ENCODE measurements at regions not wholly inside any gene's neighbourhood (a gene's known extent, or its start where the extent isn't known, plus 50 kb on each side); places are given as distances from the start of the nearest gene placed in this dataset.
"Not testable (repeated sequence)": the region's sequence is repeated elsewhere in the genome, so short reads cannot be mapped to it uniquely, and the experiment has no call there.

DNA sequence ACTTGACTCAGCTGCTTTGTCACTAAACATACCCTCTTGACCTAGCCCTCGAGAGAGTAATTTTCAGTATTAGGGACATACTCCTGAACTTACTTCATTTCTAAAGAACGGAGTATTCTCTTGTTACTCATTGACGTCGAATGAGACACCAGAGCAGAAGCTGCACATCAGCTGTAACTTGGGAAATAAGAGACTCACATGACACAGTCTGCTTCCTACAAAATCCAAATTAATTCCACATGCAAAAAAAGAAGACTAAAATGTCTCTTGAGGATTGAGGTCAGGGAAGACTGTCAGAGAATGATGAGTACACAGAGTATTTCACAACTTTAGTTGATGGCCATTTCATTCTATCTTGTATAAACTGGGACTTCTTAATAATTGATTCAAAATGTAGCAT lies 114.7 kb upstream of the EGFR start:
- no peak for DNase-seq

DNA sequence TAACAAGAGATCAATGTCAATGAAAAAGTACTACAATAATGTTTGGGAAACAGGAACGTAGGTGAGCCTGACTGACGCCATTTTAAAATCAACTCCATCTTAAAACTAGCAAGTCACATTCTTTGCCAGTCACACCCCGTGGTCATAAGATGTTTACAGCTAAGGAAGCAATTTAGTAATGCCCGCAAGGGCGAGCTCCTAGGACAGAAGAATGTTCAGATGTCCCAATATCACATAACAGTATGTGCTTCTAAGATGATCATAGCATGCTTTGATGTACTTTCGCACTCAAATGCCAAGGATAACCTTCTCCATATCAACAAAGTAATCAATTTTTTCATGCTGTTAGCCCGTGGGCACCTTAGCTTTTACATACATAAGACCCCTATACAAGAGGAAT lies 113.8 kb upstream of the EGFR start:
- DNase-seq: no peak

DNA sequence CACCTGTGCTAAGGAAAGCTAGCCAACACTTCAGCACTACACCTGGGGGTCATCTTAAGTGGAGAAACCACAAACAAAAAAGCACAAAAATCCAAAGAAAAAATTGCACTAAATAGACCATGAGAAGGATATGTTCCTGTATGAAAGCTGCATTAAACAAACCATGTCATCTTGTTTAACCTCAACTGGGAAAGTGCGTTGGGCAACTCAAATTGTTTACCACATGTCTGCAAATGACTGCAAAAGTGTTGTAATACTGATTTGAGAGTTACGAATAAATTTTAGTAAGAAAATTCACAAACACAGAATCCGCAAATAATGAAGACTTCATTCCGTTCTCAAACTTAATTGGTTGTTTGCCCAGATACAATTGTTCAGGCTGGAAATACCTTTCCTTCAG lies 111.9 kb upstream of the EGFR start:
- DNase-seq: no peak

DNA sequence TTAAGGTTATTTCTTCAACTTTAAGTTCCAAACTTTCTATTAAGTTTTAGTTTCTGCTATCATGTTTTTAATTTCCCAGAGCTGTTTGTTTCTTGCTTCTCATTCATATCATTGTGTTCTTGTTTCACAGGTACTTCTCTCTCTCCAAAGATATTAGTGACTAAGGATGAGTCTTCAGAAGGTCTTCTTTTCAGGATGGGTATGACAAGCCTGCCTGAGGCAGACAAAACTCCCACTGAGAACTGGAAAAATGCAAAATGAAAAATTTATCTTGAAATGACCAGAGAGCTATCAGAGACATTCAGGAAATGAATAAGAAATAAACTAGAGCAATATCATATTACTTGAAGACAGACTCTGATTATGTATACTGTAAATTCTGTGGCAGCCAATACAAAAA lies 110.8 kb upstream of the EGFR start:
- no peak for DNase-seq

DNA sequence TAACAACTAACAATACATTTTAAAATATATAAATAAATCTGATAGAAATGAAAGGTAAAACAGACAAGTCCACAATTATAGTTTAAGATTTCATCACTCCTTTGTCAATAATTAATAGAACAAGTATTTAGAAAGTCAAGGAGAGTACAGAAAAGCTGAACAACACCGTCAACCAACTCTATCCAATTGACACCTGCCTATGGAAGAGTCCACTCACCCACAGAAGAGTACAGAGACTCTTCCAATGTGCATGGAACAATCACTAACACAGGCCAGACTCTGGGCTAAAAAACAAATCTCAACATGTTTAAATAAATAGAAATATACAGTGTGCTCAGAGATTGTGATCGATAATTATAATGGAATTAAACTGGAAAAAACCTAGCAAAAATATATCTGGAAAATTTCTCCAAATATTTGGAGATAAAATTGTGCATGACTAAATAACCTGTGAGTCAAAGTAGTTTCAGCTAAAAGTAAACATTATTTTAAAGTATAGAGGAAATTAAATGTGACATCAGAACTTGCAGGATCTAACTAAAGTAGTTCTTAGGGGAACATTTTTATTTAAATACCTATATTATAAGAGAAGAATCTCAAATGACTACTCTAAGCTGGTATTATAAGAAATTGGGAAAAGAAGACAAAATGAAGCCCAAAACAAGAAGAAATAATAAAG lies 109.9 kb upstream of the EGFR start:
- no peak for DNase-seq

DNA sequence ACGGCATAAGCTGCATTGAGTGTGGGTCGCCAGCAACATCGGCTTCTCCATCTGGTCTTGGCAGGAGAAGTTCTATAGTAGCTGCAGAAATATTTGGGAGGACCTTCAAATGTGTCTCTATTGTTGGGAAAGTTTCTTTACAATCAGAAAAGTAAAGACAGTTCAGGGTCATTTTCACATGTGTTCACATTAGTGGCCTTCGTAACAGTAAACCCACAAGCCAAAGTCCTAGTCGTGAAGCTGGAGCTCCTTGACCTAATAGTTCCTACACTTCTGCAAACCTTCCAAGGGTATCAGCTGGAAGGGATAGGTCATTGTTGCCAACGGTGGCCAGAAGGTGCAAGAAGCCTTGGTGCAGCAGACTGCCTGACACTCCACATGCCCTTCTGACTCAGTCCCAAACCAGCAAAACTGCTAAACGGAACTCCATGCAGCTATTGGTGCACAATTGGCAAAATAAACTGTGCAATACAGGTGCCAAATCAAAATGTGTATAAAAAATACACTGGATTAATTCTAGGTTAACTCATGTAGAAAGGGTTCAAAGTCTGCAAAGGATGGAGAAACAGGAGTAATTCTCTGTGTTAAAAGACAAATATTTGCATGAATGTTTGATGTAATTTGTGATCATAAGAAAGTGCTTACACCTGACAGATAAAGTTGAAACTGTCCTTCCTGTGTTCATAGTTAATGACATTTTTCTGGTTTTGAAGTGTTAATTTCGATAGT lies 102.8 kb upstream of the EGFR start:
- DNase-seq: no peak

DNA sequence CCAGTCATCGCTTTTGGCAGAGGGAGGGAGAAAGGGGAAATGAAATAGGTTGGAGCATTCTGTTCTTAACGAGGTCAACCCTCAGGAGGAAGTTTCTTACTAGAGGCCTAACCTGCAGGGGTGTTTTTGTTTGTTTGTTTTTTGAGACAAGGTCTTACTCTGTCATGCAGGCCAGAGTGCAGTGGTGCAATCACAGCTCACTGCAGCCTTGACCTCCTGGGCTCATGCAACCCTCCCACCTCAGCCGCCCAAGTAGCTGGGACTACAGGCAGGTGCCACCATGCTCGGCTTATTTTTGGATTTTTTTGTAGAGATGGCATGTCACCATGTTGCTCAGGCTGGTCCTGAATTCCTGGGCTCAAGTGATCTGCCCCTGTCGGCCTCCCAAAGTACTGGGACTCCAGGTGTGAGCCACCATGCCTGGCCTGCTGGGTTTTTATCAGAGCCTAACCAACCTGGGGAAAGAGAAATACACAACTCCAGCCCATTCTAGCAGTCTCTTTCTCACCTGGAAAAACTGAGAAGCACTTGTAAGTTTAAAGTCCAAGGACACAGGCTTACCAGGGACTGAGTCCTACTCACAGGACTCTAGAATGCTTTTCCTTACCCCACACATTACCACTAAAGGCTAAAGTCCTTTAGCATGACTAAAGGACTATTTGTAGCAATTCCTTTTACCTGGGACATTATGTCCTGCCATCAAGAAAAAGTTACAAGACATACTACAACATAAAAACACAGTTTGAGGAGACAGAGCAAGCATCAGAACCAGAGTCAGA lies 101.0 kb upstream of the EGFR start:
- no peak for DNase-seq

DNA sequence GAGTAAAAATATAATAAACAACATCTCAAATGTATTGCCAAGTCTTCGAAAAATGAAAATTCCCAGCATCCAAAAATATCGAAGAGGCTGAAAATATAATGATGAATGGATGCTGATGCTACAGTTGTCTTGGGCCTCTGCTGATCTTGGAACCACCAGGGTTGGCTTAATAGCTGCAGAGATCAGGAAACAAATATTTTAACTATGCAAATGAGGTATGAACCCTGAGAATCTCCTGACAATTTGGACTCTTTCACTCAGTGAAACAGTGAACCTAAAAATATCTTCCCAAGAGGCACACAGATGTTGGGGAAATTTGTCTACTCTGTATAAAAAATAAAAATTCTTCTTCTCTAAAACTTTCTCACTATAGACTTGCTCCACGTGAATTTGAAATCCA lies 97.7 kb upstream of the EGFR start:
- DNase-seq: no peak

DNA sequence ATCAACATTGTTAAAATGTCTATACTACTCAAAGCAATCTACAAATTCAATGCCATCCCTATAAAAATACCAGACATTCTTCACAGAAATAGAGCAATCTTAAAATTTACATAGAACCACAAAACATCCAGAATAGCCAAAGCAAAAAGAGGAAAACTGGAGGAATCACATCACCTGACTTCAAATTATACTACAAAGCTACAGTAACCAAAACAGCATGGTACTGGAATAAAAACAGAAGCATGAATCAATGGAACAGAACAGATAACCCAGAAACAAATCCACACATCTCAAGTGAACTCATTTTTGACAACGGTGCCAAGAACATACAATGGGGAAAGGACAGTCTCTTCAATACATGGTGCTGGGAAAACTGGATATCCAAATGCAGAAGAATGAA lies 87.3 kb upstream of the EGFR start:
- no peak for DNase-seq

DNA sequence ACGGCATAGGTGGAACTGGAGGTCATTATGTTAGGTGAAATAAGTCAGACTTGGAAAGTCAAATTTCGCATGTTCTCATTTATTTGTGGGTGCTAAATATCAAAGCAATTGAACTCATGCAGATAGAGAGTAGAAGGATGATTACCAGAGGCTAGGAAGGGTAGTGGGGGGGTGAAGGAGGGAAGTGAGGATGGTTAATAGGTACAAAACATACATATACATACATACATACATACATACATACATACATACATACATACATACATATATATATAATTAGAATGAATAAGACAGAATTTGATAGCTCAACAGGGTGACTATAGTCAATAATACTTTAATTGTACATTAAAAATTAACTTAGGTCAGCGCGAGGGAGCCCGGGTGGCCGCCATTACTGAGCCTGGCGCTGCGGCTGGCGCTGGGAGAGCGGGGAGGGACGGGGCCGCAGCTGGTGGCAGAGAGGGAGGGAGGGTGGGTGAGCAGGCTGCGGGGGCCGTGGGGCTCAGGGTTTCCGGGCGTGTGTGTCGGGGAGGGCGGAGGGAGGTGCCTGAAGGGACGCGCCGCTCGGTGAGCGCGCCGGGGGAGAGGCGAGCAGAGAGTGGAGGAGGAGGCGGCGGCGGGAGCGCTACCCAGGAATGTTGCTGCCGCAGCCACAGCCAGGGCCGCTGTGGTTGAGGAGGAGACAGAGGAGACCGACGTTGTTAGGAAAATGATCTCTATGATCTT lies 85.8 kb upstream of the EGFR start:
- peak; percentile 81 for DNase-seq

DNA sequence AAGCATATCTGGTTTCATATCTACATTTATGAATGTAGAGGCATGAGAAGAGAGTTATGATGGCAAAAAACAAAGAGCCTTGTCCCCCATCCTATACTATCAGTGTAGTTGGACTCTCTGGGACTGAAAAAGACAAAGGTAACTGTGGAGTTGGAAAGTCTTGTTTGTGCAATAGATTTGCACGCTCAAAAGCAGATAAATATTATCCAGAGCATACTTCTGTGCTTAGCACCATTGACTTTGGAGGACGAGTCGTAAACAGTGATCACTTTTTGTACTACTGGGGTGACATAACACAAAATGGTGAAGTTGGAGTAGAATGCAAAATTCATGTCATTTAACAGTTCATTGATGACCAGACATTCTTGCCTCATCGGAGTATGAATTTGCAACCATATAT lies 85.2 kb upstream of the EGFR start:
- no peak for DNase-seq

DNA sequence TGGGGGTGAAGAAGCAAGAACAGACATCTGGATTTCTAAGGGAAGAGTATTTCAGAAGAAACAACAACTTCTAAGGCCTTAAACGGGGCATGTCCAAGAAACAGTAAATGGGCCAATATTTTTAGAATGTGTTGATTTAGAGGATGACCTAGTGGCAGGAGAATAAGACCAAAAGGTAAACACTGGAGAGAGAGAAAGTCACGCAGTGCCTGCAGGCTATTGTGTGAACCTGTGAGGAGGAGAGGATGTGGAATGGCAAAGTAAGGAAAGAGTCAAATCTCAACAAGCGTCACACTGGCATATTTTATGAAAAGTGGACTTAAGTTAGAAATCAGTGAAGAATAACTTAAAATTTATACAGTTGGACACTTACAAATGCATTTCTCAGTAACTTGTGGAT lies 78.1 kb upstream of the EGFR start:
- DNase-seq: no peak

DNA sequence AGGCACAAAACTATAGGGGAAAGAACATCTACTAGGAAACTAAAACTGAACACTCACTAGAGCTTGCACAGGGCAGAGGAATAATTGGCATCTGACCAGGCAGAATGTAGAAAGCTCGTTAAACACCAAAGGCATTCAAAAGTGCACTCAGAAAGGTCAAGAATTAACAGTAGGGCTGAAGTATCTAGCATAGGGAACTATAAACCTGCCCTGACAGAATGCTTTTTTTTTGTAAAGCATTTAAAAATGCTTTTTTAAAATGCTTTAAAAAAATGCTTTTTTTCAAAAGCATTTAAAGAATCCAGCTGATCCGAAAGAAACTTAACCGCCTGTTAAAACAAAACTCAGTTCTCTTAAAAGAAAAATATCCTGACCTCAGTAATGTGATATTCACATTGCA lies 74.6 kb upstream of the EGFR start:
- DNase-seq: no peak

DNA sequence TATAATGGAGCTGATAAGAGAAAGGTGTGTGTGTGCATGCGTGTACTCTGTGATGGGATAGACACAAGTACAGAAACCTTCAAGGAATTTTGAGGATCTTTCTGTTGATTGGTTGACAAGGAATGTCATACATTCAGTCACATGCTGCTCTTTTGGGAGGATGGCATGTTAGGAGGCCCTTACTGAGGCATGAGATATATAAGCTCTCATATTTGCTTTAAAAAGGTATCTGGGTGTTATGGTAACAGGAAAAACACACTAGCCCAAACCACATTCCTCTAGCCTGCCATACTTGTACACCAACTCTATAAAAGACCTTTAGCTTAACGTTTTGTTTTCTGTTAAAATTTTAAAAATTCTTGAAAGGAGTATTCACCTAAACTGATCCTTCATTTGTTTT lies 72.5 kb upstream of the EGFR start:
- no peak for DNase-seq

DNA sequence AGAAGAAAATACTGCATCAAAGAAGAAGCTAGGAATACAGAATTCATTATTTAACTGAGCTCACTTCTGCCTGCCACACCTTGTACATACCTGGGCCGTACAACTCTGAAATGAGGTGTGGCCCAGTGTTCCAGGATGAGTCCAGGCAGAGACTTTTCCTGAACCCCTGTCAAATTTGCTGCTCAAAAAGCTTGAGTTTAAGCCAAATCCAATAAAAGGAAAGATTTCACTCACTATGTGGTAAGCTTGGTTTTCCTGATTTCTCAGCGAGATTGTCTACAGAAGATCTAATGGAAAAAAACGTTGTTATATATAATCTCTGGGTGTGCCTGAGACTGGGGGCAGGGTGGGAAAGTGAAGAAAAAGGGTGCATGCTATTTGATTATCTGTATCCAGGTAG lies 72.1 kb upstream of the EGFR start:
- no peak for DNase-seq

DNA sequence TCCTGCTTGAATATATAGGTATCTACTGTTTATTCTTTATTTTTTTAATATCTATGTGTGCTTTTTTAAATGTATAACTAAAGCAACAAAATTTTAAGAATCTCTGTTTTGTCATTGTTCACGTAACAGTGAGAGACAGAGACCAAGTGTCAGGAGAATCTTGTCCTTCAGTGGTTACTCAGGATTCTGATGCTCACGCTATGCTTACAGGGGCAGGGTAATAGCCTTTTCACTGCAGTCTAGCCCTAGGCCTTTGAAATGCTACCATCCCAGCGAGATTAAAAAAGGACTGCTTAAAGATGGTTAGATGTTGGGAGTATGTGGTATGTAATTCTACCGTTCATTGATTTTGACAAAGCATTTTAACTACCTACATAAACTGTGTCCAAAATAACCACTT lies 71.6 kb upstream of the EGFR start:
- DNase-seq: no peak

DNA sequence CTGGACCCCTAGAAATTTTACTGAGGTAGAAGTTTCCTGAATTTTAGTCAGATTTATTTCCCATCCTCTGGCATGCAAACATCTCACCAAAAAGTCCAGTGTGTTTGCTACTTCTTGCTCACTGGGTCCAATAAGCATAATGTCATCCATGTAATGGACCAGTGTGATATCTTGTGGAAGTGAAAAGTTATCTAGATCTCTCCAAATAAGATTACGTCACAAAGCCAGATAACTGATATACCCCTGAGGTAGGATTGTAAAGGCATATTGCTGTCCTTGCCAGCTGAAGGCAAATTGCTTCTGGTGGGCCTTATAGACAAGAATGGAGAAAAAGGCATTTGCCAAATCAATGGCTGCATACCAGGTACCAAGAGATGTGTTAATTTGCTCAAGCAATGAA lies 69.3 kb upstream of the EGFR start:
- not testable (repeated sequence) for DNase-seq

DNA sequence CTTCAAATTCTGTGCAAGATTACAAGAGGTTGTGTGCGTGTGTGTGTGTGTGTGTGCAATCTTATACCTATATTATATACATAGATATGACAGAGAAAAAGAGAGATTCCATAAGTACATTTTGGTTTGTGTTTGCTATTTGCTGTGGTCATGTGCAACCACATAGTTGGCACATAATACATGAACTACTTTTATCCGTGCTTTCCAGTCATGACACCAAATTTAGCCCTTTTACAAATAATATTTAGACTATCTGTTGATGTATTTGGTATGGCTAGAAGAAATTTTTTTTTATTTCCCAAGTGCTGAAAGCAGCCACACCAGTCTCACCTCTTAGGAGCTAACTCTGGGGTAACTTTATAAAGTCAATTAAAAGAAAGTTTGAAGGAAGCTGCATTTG lies 63.5 kb upstream of the EGFR start:
- no peak for DNase-seq

DNA sequence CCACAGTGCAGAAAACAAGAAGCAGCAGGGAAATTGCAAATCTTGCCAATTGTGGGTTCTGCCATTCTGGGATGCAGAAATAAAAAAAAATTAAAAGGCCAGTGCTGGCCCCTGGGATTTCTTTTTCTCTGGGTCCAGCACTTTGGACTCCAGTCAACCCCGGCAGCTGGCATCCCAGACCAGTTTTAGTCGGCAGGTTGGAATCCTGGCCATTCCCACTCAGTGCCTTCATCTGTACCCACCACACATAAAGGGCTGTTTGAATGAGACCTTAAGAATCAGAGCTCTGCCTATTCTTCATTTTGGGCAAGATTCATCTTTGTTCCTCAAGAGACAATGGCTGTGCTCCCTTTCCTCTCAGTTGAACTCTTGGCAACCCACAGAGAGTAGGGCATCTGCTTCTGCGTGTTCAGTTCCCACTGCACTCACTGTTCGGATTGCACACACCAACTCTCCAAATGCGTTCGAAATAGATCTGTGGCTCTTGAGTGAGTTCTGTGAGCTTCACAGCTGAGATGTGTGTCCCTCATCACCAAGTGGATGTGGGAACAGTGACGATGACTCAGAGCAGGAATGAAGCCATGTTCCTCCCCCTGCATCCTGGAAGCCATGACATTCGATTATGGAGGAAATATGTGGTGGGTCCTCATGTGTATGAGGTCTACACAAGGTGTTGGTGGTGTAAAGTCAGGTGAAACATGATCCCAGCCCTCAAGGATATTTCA lies 63.0 kb upstream of the EGFR start:
- DNase-seq: no peak

DNA sequence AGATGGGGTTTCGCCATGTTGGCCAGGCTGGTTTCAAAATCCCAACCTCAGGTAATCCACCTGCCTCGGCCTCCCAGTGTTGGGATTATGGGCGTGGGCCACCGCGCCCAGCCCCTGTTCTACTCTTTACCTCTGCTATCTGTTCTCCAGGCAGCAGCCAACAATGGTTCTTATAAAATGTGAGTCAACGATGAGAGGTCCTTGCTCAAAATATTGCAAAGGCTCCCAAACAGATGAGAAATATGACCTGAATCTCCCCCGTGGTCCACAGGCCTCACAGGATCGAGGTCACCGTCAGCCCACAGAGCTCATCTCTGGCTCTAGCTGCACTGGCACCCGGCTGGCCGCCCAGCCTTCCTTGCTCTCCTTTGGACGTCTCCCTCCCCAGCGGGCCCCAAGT lies 62.0 kb upstream of the EGFR start:
- DNase-seq: no peak

DNA sequence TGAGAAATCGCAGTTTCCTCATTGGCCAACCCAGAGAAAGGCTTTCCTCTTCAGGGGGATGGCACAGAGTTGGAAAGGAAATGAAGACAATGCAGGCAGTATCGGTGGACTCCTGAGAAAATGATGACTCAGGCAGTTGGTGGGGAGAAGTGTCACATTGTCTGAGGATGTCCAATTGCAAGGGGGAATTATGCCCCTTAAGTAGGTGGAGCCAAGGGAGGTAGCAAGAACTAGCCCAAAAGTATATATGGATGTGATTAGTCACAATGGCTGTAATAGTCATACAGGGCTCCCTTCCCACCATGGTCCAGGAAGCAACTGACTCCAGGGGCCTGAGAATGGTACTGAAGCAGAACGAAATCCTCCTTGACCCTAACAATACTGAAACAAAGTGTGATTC lies 58.3 kb upstream of the EGFR start:
- DNase-seq: no peak

DNA sequence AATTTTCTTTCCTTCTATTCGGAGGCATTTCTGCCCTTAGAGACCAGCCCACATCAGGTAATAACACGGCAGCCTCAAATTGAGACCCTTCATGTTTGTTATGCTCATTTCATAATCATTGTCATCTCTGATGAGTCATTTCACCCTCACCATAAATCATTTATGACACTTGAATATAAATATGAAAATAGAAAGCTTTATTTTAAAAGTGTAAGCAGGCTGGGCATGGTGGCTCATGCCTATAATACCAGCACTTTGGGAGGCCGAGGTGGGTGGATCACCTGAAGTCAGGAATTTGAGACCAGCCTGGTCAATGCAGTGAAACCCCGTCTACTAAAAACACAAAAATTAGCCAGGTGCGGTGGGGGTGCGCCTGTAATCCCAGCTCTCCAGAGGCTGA lies 57.4 kb upstream of the EGFR start:
- no peak for DNase-seq

DNA sequence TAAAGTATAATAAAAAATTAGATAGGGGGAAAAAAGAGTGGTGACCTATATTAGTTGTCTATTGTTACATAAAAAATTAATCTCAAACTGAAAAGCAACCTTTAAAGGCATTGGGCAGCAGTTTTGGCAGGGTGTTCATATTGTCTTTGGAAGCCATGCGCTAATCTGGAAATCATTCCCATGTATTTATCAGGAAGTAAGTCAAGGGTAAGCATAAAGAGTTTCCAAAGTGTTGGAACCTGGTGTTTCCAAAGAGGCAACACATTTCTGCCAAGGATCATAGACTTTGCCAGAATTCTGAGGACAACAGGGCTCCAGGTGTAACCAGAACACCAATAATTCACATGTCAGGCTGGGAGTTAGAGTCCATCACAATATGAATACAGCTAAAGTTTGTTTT lies 55.7 kb upstream of the EGFR start:
- DNase-seq: no peak

All from NCI-H1436 (cell line).